ENCODE measurements at regions not wholly inside any gene's neighbourhood (a gene's known extent, or its start where the extent isn't known, plus 50 kb on each side); places are given as distances from the start of the nearest gene placed in this dataset.

GRCh38 chr6:163952005-163952404 lies 537.5 kb downstream of the QKI start:
- no peaks in the 10 kb centered on the region for H3K79me2 ChIP-seq (ENCODE audit: insufficient read depth, low read length)
- TF ChIP-seq EZH2 (IDR thresholded peaks at IDR 0.05; ENCODE audit: insufficient read depth, low read length) (no peak), CTCF (IDR thresholded peaks at IDR 0.05; ENCODE audit: insufficient read depth, low read depth, low read length) (no peak)
- Mint-ChIP-seq H3K9me3 (ENCODE audit: unreplicated experiment) (no peaks in the 10 kb centered on the region), H3K36me3 (ENCODE audit: low read depth, unreplicated experiment) (no peaks in the 10 kb centered on the region), H3K27ac (ENCODE audit: unreplicated experiment) (peak overlapping the region; percentile 87), H3K4me3 (ENCODE audit: unreplicated experiment) (no peak overlapping the region), H3K27me3 (ENCODE audit: low read depth, unreplicated experiment) (peaks cover 2% of the 10 kb centered on the region), H3K4me1 (ENCODE audit: low read depth, unreplicated experiment) (peaks cover 42% of the 10 kb centered on the region)
- no peak for DNase-seq (ENCODE audit: low read depth)
- no peaks in the 10 kb centered on the region for H4K20me1 ChIP-seq (ENCODE audit: insufficient read depth, low read length)
- H2AFZ ChIP-seq (ENCODE audit: low read depth, low read length), result no peak overlapping the region
- FAIRE-seq, result no peak
- H3K4me1 ChIP-seq (ENCODE audit: insufficient read depth, low read length), result peaks cover 22% of the 10 kb centered on the region
- H3K9ac ChIP-seq (ENCODE audit: low read length), result no peak overlapping the region
- H3K27me3 ChIP-seq (ENCODE audit: insufficient read depth, low read length), result no peaks in the 10 kb centered on the region
- H3K9me3 ChIP-seq (ENCODE audit: insufficient read depth, low read depth, low read length), result no peaks in the 10 kb centered on the region
- H3K36me3 ChIP-seq (ENCODE audit: insufficient read depth, low read length), result no peaks in the 10 kb centered on the region
- no peak overlapping the region for H3K27ac ChIP-seq (ENCODE audit: low read depth, low read length)
- no peak overlapping the region for H3K4me2 ChIP-seq (ENCODE audit: low read length)
- no peak overlapping the region for H3K4me3 ChIP-seq (ENCODE audit: insufficient read depth, low read depth, low read length)

- no peaks in the 10 kb centered on the region for H3K9me3 ChIP-seq (ENCODE audit: insufficient read depth, low read depth, low read length)
- no peak overlapping the region for H2AFZ ChIP-seq (ENCODE audit: low read depth, low read length)
- peaks cover 22% of the 10 kb centered on the region for H3K4me1 ChIP-seq (ENCODE audit: insufficient read depth, low read length)
- no peak overlapping the region for H3K27ac ChIP-seq (ENCODE audit: low read depth, low read length)
- peaks cover 35% of the 10 kb centered on the region for H3K4me1 Mint-ChIP-seq (ENCODE audit: low read depth, unreplicated experiment)
- FAIRE-seq (no peak), DNase-seq (ENCODE audit: low read depth) (no peak)
- H3K27me3 Mint-ChIP-seq (ENCODE audit: low read depth, unreplicated experiment), result peaks cover 3% of the 10 kb centered on the region
- no peak overlapping the region for H3K9ac ChIP-seq (ENCODE audit: low read length)
- H3K79me2 ChIP-seq (ENCODE audit: insufficient read depth, low read length), result no peaks in the 10 kb centered on the region
- TF ChIP-seq EZH2 (IDR thresholded peaks at IDR 0.05; ENCODE audit: insufficient read depth, low read length), result no peak
- TF ChIP-seq CTCF (IDR thresholded peaks at IDR 0.05; ENCODE audit: insufficient read depth, low read depth, low read length), result no peak
- H3K4me3 Mint-ChIP-seq (ENCODE audit: unreplicated experiment), result no peak overlapping the region
- H3K36me3 ChIP-seq (ENCODE audit: insufficient read depth, low read length), result no peaks in the 10 kb centered on the region
- H3K27me3 ChIP-seq (ENCODE audit: insufficient read depth, low read length), result no peaks in the 10 kb centered on the region
- H3K36me3 Mint-ChIP-seq (ENCODE audit: low read depth, unreplicated experiment), result no peaks in the 10 kb centered on the region
- no peaks in the 10 kb centered on the region for H3K9me3 Mint-ChIP-seq (ENCODE audit: unreplicated experiment)
- H3K27ac Mint-ChIP-seq (ENCODE audit: unreplicated experiment), result peak overlapping the region; percentile 16
- no peak overlapping the region for H3K4me2 ChIP-seq (ENCODE audit: low read length)
- H4K20me1 ChIP-seq (ENCODE audit: insufficient read depth, low read length), result no peaks in the 10 kb centered on the region
- H3K4me3 ChIP-seq (ENCODE audit: insufficient read depth, low read depth, low read length), result no peak overlapping the region
Observed at GRCh38 chr6:163951326-163951725, 536.8 kb downstream of the QKI start.

- no peak overlapping the region for H3K9ac ChIP-seq (ENCODE audit: low read length)
- no peak overlapping the region for H3K4me3 Mint-ChIP-seq (ENCODE audit: unreplicated experiment)
- DNase-seq (ENCODE audit: low read depth) (peak; percentile 89), FAIRE-seq (no peak)
- H3K79me2 ChIP-seq (ENCODE audit: insufficient read depth, low read length), result no peaks in the 10 kb centered on the region
- no peaks in the 10 kb centered on the region for H3K27me3 ChIP-seq (ENCODE audit: insufficient read depth, low read length)
- no peak overlapping the region for H3K27ac ChIP-seq (ENCODE audit: low read depth, low read length)
- H3K36me3 ChIP-seq (ENCODE audit: insufficient read depth, low read length), result no peaks in the 10 kb centered on the region
- peaks cover 14% of the 10 kb centered on the region for H3K4me1 ChIP-seq (ENCODE audit: insufficient read depth, low read length)
- no peaks in the 10 kb centered on the region for H3K9me3 Mint-ChIP-seq (ENCODE audit: unreplicated experiment)
- no peak overlapping the region for H3K4me3 ChIP-seq (ENCODE audit: insufficient read depth, low read depth, low read length)
- no peaks in the 10 kb centered on the region for H3K9me3 ChIP-seq (ENCODE audit: insufficient read depth, low read depth, low read length)
- no peaks in the 10 kb centered on the region for H4K20me1 ChIP-seq (ENCODE audit: insufficient read depth, low read length)
- peaks cover 6% of the 10 kb centered on the region for H3K27me3 Mint-ChIP-seq (ENCODE audit: low read depth, unreplicated experiment)
- H3K27ac Mint-ChIP-seq (ENCODE audit: unreplicated experiment), result no peak overlapping the region
- H3K4me1 Mint-ChIP-seq (ENCODE audit: low read depth, unreplicated experiment), result peaks cover 25% of the 10 kb centered on the region
- H2AFZ ChIP-seq (ENCODE audit: low read depth, low read length), result no peak overlapping the region
- no peaks in the 10 kb centered on the region for H3K36me3 Mint-ChIP-seq (ENCODE audit: low read depth, unreplicated experiment)
- TF ChIP-seq CTCF (IDR thresholded peaks at IDR 0.05; ENCODE audit: insufficient read depth, low read depth, low read length), result no peak
- H3K4me2 ChIP-seq (ENCODE audit: low read length), result no peak overlapping the region
Observed at GRCh38 chr6:163950159-163950558, 535.6 kb downstream of the QKI start.
